ENCODE measurements at regions not wholly inside any gene's neighbourhood (a gene's known extent, or its start where the extent isn't known, plus 50 kb on each side); places are given as distances from the start of the nearest gene placed in this dataset.
A peak's percentile ranks its signal among the peaks of the same experiment; 100 is the strongest.

DNA sequence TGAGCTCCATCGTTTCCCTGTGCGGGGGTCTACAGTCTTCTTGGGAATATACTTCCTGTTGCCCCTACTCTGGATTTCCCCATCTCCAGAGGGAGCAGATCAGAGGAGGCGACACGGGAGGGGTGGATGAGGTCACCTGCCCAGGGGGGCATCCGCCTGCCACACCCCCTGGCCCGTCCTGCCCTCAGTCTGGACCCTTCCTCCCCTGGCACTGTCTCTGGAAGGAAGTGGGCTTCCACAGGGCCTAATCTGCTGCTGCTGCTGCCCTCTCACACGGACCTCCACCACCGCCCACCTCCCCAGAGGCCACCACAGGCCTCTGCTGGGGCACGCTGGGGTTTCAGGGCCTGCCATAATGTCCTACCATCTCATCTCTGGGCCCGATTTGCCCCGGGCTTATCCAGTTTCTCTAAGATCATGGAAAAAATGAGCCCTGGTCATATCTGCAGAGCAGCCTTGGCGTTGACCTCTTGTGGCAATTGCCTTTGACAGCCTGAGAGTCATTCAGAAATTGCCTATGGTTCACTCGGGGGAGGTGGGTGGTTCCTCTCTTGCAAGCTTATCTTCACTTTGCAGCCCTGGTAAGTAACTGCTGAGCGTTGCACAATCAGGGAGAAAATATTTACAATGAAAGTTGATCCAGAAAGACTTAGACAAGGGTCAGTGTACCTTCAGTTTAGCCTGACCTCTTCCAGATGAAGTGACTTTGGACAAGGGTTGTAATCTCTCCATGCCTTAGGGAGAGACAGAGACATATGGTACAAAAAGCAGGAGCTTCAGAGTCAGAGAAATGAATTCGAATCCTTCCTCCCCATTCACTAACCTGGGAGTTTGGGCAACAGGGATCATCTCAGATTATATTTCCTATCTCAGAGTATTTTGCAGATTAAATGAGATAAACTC lies 252.4 kb downstream of the TOMM20 start:
- no peaks in the 10 kb centered on the region for H3K9me3 Mint-ChIP-seq
- ChIA-PET POLR2A (interaction anchor here (0.6 to 1.2 kb wide), 2 partner anchors 265 to 388 kb away, joined by 3 read pairs; no protein-coding TSS in a partner anchor), CTCF (interaction anchor here (0.6 to 1.0 kb wide), 3 partner anchors 35 to 278 kb away, joined by 3 to 5 read pairs (median 4); no protein-coding TSS in a partner anchor)
- Histone ChIP-seq H3K27me3 (ENCODE audit: control insufficient read depth in 2 of 2, insufficient read depth in 2 of 2, low read length in 2 of 2) (no peaks in the 10 kb centered on the region), H3K4me3 (ENCODE audit: low read length) (no peak overlapping the region), H3K27ac (ENCODE audit: low read depth, low read length) (no peak overlapping the region), H3K36me3 (ENCODE audit: control insufficient read depth in 2 of 3, insufficient read depth in 3 of 3, low read length in 3 of 3) (no peaks in the 10 kb centered on the region), H3K4me1 (ENCODE audit: control insufficient read depth in 2 of 2, insufficient read depth in 2 of 2, low read length in 2 of 2) (no peaks in the 10 kb centered on the region), H3K9me3 (ENCODE audit: control insufficient read depth in 2 of 3, low read length in 3 of 3) (no peaks in the 10 kb centered on the region)
- intact Hi-C loops (cut with micrococcal nuclease), result no loop called here
- H3K4me3 Mint-ChIP-seq, result no peak overlapping the region
- H3K27me3 Mint-ChIP-seq, result no peaks in the 10 kb centered on the region
- H3K36me3 Mint-ChIP-seq, result no peaks in the 10 kb centered on the region
- no peak overlapping the region for H3K27ac Mint-ChIP-seq
- H3K4me1 Mint-ChIP-seq, result peaks cover 0 to 38% (median 6%) of the 10 kb centered on the region in 7 donors
- DNase-seq (peak in 1 of 9 donors; percentile 61), ATAC-seq (peak; percentile 66)

DNA sequence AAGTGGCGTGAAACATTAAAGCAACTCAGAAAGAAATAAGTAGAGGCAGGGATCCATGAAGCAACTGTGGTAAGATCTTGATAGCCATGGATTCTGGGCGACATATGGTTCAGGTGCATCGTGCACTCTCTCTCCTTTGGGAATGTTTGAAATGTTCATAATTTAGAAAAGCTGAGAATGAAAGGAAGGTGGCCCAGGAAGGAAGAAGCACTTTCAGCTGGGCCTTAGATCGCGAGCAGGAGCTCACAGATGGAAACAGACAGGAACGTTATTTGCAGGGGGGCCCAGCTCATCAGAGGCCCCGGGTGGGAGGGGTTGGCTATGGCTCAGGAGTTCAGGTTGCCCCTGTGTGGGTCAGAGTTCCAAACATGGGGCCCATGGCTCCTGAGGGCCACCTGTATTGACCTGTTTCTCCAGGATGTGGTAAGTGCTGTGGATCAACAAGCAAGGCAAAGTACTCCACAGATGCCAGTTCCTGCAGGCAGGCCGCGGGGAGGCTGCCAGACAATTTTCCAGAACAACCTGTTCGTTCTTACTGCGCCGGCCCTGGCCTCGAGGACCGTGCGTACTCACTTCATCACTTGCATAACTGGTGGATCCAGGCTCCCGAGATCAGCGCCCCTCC lies 253.2 kb downstream of the TOMM20 start:
- ATAC-seq (no peak), DNase-seq (no peak)
- H3K36me3 ChIP-seq (ENCODE audit: control insufficient read depth in 2 of 3, insufficient read depth in 3 of 3, low read length in 3 of 3), result no peaks in the 10 kb centered on the region
- no peaks in the 10 kb centered on the region for H3K9me3 Mint-ChIP-seq
- no peak overlapping the region for H3K27ac Mint-ChIP-seq
- H3K4me1 ChIP-seq (ENCODE audit: control insufficient read depth in 2 of 2, insufficient read depth in 2 of 2, low read length in 2 of 2), result no peaks in the 10 kb centered on the region
- H3K36me3 Mint-ChIP-seq, result no peaks in the 10 kb centered on the region
- H3K27ac ChIP-seq (ENCODE audit: low read depth, low read length), result no peak overlapping the region
- CTCF ChIA-PET, result no interaction called here
- no peak overlapping the region for H3K4me3 ChIP-seq (ENCODE audit: low read length)
- POLR2A ChIA-PET, result interaction anchor here (0.6 kb wide), 2 partner anchors 22 to 389 kb away, joined by 3 read pairs; no protein-coding TSS in a partner anchor
- no peak overlapping the region for H3K4me3 Mint-ChIP-seq
- intact Hi-C loops (cut with micrococcal nuclease), result no loop called here
- H3K27me3 ChIP-seq (ENCODE audit: control insufficient read depth in 2 of 2, insufficient read depth in 2 of 2, low read length in 2 of 2), result no peaks in the 10 kb centered on the region
- H3K9me3 ChIP-seq (ENCODE audit: control insufficient read depth in 2 of 3, low read length in 3 of 3), result no peaks in the 10 kb centered on the region
- no peaks in the 10 kb centered on the region for H3K27me3 Mint-ChIP-seq
- H3K4me1 Mint-ChIP-seq, result peaks cover 0 to 36% (median 6%) of the 10 kb centered on the region in 7 donors

DNA sequence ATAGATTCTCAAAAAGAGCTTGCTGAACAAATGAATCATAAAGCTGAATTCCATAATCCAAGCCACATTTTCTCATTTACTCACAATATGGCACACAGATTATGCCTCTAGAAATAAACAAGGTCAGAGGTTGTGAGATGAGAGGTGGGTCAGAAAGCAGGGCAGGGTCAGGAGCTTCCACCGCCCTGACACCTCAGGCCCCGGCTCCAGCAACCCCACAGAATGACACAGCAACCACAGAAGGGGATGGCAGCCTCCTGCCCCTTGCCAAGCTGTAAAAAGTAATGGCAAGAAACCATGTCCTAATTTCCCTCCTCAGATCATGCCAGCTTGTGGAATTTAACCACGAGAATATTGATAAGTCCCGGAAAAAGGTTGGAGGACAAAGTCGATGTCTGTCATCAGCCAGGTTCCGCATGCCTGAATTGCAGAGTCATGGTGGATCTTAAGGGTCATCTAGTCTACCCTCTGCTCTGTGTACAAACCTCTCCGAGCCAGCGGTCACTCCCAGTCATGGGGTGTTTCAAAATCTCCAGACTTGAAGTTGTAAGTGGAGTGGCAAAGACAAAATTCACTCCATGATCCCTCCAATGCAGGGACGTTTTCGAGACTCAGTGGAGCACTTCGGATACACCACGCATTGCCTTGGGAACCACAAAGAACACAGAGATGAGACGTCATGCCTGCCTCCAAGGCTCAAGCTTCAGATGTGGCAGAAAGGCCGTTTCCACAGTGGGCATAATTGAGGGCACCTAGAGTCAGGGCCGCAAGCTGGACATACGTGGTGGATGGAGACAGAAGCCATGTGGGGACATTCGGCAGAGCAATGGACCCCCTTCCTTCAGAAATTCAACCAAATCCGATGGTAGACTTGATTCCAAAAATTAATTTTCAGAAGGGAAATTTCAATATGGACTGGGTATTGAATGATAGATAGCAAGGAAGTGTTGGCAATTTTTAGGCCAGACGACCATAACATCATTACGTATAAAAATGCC lies 254.0 kb downstream of the TOMM20 start:
- H3K9me3 Mint-ChIP-seq, result no peaks in the 10 kb centered on the region
- no peaks in the 10 kb centered on the region for H3K36me3 Mint-ChIP-seq
- DNase-seq (no peak), ATAC-seq (peak; percentile 67)
- H3K27ac ChIP-seq (ENCODE audit: low read depth, low read length), result no peak overlapping the region
- H3K27me3 Mint-ChIP-seq, result no peaks in the 10 kb centered on the region
- CTCF ChIA-PET, result no interaction called here
- H3K4me1 ChIP-seq (ENCODE audit: control insufficient read depth in 2 of 2, insufficient read depth in 2 of 2, low read length in 2 of 2), result no peaks in the 10 kb centered on the region
- H3K9me3 ChIP-seq (ENCODE audit: control insufficient read depth in 2 of 3, low read length in 3 of 3), result no peaks in the 10 kb centered on the region
- H3K4me1 Mint-ChIP-seq, result peaks cover 0 to 33% (median 6%) of the 10 kb centered on the region in 7 donors
- H3K4me3 Mint-ChIP-seq, result no peak overlapping the region
- H3K27me3 ChIP-seq (ENCODE audit: control insufficient read depth in 2 of 2, insufficient read depth in 2 of 2, low read length in 2 of 2), result no peaks in the 10 kb centered on the region
- no peak overlapping the region for H3K27ac Mint-ChIP-seq
- intact Hi-C loops (cut with micrococcal nuclease), result no loop called here
- POLR2A ChIA-PET, result interaction anchor here (0.6 kb wide), 1 partner anchor 23 kb away, joined by 3 read pairs; no protein-coding TSS in a partner anchor
- no peaks in the 10 kb centered on the region for H3K36me3 ChIP-seq (ENCODE audit: control insufficient read depth in 2 of 3, insufficient read depth in 3 of 3, low read length in 3 of 3)
- no peak overlapping the region for H3K4me3 ChIP-seq (ENCODE audit: low read length)

DNA sequence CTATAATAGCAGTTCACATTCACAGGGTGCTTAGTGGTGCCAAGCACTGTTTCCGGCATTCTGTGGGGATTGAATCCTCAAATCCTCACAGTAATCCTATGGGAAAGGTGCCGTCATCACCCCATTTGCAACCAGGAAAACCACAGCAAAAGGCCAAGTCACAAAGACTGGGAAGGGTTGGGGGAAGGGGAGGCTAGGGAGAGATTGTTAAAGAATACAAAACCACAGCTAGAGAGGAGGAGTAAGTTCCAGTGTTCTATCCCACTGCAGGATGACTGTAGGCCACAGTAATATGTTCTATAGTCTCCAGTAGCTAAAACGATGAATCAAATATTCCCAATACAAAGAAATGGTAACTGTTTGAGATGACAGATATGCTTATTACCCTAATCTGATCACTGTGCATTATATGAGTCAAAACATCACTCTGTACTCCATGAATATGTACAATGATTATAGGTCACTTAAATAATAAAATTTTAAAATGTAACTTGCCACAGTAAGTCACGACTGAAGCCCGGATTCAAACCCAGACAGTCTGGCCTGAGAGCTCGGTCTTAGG lies 256.8 kb downstream of the TOMM20 start:
- ChIA-PET CTCF (no interaction called here), POLR2A (no interaction called here)
- Histone ChIP-seq H3K9me3 (ENCODE audit: control insufficient read depth in 2 of 3, low read length in 3 of 3) (no peaks in the 10 kb centered on the region), H3K27ac (ENCODE audit: low read depth, low read length) (no peak overlapping the region), H3K4me3 (ENCODE audit: low read length) (no peak overlapping the region), H3K36me3 (ENCODE audit: control insufficient read depth in 2 of 3, insufficient read depth in 3 of 3, low read length in 3 of 3) (no peaks in the 10 kb centered on the region), H3K4me1 (ENCODE audit: control insufficient read depth in 2 of 2, insufficient read depth in 2 of 2, low read length in 2 of 2) (no peaks in the 10 kb centered on the region), H3K27me3 (ENCODE audit: control insufficient read depth in 2 of 2, insufficient read depth in 2 of 2, low read length in 2 of 2) (no peaks in the 10 kb centered on the region)
- peaks cover 0 to 2% (median 0%) of the 10 kb centered on the region in 5 donors for H3K36me3 Mint-ChIP-seq
- peak overlapping the region in 2 of 9 donors; percentile 76 to 77 for H3K27ac Mint-ChIP-seq
- intact Hi-C loops (cut with micrococcal nuclease), result no loop called here
- H3K4me1 Mint-ChIP-seq, result peaks cover 0 to 36% (median 10%) of the 10 kb centered on the region in 7 donors
- no peaks in the 10 kb centered on the region for H3K27me3 Mint-ChIP-seq
- DNase-seq, result no peak
- H3K9me3 Mint-ChIP-seq, result no peaks in the 10 kb centered on the region
- H3K4me3 Mint-ChIP-seq, result no peak overlapping the region
- no peak for ATAC-seq

DNA sequence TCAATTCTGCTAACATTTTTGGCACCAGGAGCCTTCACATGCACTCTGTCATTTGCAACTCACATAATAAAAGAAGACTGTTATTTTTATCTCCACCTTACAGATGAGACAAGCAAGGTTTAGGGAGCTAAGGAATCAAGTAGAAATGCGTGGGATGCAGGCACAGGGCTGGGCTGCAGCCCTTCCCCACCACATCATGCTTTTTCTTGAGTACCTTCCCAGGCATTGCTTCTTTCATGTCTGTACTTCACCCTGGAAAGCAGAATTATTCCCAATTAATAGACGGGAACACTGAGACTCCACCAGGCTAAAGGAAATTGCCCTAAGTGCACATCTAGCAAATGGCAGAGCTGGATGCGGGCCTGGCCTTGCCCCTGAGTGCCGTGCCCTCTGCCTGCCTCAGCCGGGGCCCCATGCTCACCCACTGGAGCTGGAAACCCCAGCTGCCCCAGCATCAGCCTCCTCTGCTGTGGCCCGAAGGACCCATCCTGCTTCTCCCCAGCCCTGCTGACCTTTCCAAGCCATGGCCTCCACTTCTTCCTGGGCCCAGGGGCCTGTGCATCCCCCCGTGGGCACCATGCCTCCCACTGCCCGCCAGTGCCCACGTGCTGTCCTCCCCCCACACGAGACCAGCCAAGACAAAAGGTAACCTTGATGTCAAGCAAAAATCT lies 257.5 kb downstream of the TOMM20 start:
- Mint-ChIP-seq H3K27me3 (no peaks in the 10 kb centered on the region), H3K9me3 (peaks cover 0 to 4% (median 0%) of the 10 kb centered on the region in 11 donors), H3K36me3 (peaks cover 0 to 5% (median 0%) of the 10 kb centered on the region in 5 donors), H3K27ac (peak overlapping the region in 2 of 9 donors; percentile 76 to 77), H3K4me1 (peaks cover 0 to 34% (median 10%) of the 10 kb centered on the region in 7 donors), H3K4me3 (no peak overlapping the region)
- ChIA-PET CTCF (no interaction called here), POLR2A (interaction anchor here (0.6 kb wide), 1 partner anchor 599 kb away, joined by 3 read pairs; no protein-coding TSS in a partner anchor)
- no peaks in the 10 kb centered on the region for H3K4me1 ChIP-seq (ENCODE audit: control insufficient read depth in 2 of 2, insufficient read depth in 2 of 2, low read length in 2 of 2)
- H3K27me3 ChIP-seq (ENCODE audit: control insufficient read depth in 2 of 2, insufficient read depth in 2 of 2, low read length in 2 of 2), result no peaks in the 10 kb centered on the region
- DNase-seq (no peak), ATAC-seq (no peak)
- H3K27ac ChIP-seq (ENCODE audit: low read depth, low read length), result no peak overlapping the region
- no peaks in the 10 kb centered on the region for H3K9me3 ChIP-seq (ENCODE audit: control insufficient read depth in 2 of 3, low read length in 3 of 3)
- intact Hi-C loops (cut with micrococcal nuclease), result no loop called here
- no peaks in the 10 kb centered on the region for H3K36me3 ChIP-seq (ENCODE audit: control insufficient read depth in 2 of 3, insufficient read depth in 3 of 3, low read length in 3 of 3)
- no peak overlapping the region for H3K4me3 ChIP-seq (ENCODE audit: low read length)
